A172 (cell line): ENCODE measurements at regions not wholly inside any gene's neighbourhood (a gene's known extent, or its start where the extent isn't known, plus 50 kb on each side); places are given as distances from the start of the nearest gene placed in this dataset.
"Not testable (repeated sequence)": the region's sequence is repeated elsewhere in the genome, so short reads cannot be mapped to it uniquely, and the experiment has no call there.

ENCODE experiments used
- DNase-seq: peaks from one replicate; pipeline ENCODE4 v3.0.0-alpha.2; 2015; ENCODE audit warnings: low spot score

- no peak for DNase-seq
These were observed 569.0 kb downstream of the PTPRU start for GRCh38 chr1:29805122-29805895.

GRCh38 chr1:29804181-29804899, 568.0 kb downstream of the PTPRU start:
- DNase-seq = no peak

- no peak for DNase-seq
These were observed 567.2 kb downstream of the PTPRU start for GRCh38 chr1:29803486-29803885.

- no peak for DNase-seq
These were observed 566.1 kb downstream of the PTPRU start for GRCh38 chr1:29802181-29803068.

- no peak for DNase-seq
These were observed 565.2 kb downstream of the PTPRU start for GRCh38 chr1:29801561-29801973.

GRCh38 chr1:29801003-29801402, 564.7 kb downstream of the PTPRU start:
- DNase-seq = no peak

GRCh38 chr1:29800522-29800956, 564.2 kb downstream of the PTPRU start:
- no peak for DNase-seq

- DNase-seq = no peak
These were observed 563.8 kb downstream of the PTPRU start for GRCh38 chr1:29800120-29800519.

- no peak for DNase-seq
These were observed 562.6 kb downstream of the PTPRU start for GRCh38 chr1:29798699-29799566.

GRCh38 chr1:29797125-29797524, 560.8 kb downstream of the PTPRU start:
- not testable (repeated sequence) for DNase-seq

- not testable (repeated sequence) for DNase-seq
These were observed 559.6 kb downstream of the PTPRU start for GRCh38 chr1:29795965-29796364.

- DNase-seq = no peak
These were observed 557.5 kb downstream of the PTPRU start for GRCh38 chr1:29793653-29794348.

GRCh38 chr1:29793101-29793546, 556.8 kb downstream of the PTPRU start:
- DNase-seq = peak; percentile 55

- no peak for DNase-seq
These were observed 553.6 kb downstream of the PTPRU start for GRCh38 chr1:29789910-29790247.

GRCh38 chr1:29789221-29789909, 553.0 kb downstream of the PTPRU start:
- peak; percentile 16 for DNase-seq

- no peak for DNase-seq
These were observed 550.7 kb downstream of the PTPRU start for GRCh38 chr1:29786791-29787732.

GRCh38 chr1:29786195-29786594, 549.9 kb downstream of the PTPRU start:
- no peak for DNase-seq

GRCh38 chr1:29785554-29785953, 549.2 kb downstream of the PTPRU start:
- DNase-seq = no peak

GRCh38 chr1:29785137-29785527, 548.8 kb downstream of the PTPRU start:
- DNase-seq = no peak
